GM11168 (cell line): ENCODE measurements at regions not wholly inside any gene's neighbourhood (a gene's known extent, or its start where the extent isn't known, plus 50 kb on each side); places are given as distances from the start of the nearest gene placed in this dataset.

Experiments used
- in situ Hi-C: fragments of 300-500 bp; cut with MboI; formaldehyde crosslinking; loops from one replicate; pipeline ENCODE4 v1.12.0; 2022; ENCODE audit warnings: low sequenced_read_pairs; ENCODE audit not compliant: unreplicated experiment

DNA sequence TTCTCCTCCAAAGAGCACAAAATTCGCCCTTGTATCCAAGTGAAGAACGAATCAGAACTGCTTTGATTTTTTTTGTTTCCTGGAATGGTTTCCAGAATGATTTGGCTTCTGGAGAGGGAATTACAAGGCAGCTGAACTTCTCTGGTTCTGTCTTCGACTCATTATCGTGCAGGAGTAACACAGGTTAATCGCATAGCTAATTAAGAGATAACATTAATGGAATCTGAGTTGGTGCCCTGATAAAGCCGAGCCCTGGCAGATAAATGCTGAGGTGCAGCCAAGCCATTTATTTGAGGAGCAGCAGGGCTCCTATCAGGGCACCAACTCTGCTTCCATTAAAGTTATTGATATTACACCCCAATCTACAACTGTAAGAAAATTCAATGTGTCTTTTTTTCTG, 433.7 kb downstream of the ZNF521 start:
- in situ Hi-C loops, result no loop called here

DNA sequence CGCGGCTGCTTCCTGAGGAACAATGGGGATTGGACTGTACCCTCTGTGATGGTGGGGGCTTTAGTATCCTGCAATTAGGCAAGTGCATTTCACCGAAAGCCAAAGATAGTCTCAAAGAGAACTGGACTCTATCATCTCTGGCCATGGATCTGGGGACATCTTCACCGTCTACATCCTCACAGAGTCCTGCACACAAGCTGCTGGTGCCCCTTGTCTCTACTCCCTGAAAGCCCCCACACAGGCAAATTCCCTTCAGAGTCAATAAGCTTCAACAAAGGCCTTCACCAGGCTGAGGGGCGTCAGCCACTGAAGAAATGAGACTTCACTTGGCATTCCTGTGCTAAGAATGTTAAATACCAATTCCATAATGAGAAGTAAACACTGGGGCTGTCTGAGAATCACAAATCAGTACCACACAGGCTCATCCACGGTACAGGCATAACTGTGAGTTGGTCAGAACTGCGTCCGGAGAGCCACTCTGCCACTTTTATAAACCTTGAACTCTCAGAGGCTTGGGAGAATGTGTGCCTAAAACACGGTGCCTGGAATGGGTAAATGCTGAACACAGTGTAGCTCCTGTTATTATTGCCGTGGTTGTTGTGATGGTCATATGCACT, 432.7 kb downstream of the ZNF521 start:
- in situ Hi-C loops, result no loop called here

DNA sequence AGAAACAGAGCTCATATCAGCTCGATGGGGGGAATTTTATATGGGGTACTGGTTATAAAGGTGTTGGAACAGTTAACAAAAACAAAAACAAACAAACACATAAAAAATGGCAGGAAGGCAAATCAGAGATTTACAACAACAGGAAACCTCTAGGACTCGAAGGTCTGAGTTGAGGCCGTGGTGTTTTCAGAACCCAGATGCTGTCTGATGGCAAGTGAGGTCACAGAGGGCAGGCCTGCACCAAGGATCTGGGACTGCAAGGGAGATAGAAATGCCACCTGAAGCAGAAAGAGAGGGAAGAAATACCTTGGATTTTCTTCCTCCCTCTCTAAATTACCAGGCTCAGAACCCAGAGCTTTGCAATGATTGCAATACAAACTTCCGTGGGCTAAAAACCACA, 429.5 kb downstream of the ZNF521 start:
- in situ Hi-C loops, result no loop called here

DNA sequence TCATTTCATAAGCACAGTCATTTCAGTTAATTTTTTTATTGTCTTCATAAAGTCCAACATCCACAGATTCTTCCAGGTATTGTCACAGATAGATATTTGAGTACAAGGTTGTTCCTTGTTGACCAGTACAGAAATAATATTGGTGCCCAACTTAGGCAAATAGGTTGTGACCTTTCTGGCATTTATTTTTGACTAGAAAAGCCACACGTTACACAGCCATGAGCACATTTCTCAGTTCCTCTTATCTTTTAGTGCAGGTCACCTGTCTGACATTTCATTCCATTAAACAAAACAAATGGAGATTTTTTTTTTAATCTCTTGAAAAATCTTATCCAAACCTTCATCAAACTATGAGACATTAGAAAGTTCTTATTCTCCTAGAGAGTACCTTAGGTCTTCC, 428.8 kb downstream of the ZNF521 start:
- in situ Hi-C loops, result no loop called here

DNA sequence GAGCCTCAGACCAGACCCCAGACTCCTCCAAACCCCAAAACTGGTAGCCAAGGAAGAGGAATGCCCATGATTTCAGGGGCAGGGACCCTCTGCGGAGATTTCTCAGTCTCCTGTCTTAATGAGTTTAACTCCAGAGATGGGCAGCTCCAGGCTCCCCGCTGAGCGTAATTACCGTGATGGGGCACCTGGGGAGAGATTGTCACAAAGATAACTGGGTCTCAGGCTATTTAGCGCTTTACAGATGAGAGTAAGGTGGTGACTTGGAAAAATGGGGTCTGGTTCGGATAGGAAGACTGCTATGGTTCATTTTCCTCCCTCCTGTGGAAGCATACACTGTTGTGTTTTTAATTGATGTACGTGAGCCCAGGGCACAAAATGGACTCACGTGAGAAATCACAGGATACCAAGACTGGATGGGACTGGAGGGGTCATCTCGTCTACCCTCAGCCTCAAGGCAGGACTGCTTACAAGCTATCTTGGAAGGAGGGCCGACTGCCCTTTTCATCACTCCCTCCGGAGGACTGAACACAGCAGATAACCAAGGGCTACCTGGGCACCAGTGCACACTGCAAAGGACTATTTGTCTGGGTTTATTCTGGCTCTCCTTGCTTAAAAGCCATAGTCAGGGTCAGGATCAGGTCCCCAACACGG, 427.8 kb downstream of the ZNF521 start:
- in situ Hi-C loops, result no loop called here

DNA sequence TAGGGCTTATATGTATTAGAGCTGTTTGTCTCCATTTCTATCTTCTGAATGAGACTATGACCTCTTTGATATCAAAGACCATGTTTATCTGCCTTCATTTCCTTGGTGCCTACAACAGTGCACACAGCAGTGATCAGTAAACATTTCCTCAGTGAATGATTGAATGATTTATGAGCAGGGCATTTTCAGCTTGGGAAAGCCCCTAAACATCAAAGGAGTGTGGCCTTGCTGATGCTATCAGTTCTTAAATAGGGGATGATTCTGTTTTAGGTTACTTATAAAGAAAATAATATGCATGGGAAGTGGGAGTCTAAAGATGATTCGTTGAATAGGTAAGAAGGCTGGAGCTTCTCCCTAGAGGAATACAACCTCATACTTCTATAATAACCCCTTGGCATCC, 425.3 kb downstream of the ZNF521 start:
- in situ Hi-C loops, result no loop called here

DNA sequence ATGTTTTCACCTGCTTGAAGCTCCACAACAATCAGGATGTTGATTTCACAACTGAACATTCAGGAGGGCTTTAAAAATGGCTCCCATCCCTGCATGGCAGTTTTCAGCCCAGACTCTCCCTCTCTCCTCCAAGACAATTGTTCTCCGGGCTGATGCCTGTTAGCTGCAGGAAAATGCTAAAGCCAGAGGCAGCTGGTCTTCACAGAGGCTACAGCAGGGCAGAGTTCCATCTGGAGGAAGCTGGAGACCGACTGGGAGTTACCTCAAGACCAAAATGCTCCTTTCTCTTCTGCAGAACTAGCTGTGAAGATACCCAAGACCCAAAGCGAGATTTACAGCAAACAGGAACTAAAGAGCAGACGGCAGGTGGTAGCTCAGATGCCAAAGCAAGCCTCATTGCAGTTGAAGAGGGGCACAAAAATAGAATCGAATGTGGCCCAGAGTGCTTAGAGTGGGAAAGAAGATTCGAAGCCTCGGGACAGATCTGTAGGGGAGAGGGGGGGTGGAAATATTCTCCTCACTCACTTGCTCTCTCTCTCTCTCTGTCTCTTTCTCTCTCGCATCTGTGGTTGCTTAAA, 423.6 kb downstream of the ZNF521 start:
- in situ Hi-C loops, result no loop called here

DNA sequence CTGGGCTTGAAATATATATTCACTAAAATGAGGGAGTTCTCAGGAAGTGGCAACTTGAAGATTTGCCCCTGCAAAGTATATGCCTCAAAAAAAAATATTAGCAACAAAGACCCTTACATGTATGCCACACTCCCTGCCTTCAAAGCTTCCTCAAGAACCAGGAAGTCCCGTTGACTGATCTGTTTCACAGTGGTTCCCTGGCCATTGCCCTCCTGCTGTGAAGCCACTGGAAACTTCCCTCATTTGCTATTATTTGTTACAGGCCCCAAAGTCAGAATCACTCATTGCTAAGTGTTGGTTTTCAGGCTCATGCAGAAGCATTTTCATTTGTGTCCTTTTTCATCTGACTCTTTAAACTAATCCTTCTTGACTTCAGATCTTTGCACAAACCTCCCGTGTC, 421.5 kb downstream of the ZNF521 start:
- in situ Hi-C loops, result no loop called here

DNA sequence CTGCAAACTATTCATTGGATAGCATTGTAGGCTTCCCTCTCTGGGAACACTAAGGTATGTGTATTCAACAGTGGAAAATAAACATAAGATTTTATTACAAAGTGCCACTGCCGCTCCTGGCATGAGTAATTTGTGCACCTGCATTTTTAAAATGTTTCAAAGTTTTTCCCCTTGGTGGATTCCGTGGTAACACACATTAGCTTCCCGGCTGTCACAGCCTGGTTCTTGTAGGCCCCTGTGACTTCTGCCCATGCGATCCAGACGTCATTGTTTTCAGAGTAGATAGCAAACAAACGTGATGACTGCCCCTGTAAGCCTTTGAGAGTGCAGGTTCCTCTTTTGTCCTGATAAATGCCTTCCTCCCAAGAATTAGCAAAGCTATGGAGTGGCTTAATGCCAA, 421.0 kb downstream of the ZNF521 start:
- in situ Hi-C loops, result no loop called here

DNA sequence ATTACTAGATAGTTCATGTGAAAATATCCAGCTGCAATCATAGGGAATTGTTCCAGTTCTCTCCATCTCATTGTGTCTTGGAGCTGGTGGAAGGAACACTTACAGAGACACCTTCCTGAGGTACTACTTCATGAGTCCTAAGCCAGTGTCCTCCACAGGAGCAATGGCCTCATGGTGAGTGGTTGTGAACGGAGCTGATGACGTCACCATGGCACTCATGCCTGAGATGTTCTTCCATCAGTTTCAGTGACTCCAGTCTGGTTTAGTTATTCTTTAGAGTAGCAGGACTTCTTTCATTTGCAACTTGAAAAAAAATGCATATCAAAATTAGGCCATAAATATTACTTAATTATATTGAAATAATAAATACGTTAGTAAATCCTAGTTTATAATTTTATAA, 418.6 kb downstream of the ZNF521 start:
- in situ Hi-C loops, result no loop called here

DNA sequence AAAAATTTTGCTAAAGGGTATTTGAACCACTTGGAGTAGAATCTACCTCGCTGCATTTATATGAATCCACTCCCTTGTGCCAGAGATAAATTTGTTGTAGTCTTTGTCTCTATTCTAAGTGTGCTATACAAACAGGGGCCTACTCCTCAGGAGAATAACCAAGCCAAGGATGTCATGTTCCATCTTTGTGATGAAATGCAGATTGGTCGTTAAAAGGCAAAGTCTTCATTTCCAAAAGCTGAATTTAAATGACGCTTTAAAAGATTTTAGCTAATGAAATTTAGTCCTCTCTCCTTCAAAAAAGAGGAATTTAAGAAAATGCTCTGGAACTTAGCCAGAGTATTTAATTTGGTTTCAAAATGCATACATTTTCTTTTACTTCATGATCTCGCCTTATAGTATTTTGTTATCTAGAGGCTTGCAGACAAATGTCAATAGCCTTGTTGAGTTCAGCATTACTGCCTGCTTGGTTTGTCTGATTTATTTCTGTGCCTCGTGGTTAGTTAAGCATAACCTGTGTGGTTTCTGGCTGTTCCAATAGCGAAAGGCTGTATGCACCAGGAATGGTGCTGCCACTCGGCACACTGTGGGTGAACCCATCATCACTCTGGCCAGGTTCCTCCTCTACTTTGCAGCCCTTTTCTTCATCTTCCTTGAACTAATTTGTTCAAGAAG, 417.6 kb downstream of the ZNF521 start:
- in situ Hi-C loops, result no loop called here

DNA sequence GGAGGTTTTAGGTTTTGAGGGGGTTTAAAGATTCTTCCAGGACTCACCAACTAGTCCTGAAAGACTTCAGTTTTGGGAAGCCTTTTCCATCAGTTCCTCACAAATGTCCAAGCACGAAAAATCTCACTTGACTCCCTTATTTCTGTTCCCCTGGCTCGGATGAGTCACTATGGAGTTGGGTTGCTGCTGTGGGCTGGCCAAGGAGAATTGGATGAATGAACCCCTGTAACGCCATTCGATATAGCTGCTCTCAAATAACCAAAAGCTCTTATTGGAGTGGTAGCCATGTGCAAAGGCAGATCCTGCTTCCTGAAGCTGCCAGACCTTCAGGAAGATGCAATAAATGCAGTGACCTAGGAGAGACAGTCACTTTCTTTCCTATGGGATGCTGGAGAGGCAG, 417.0 kb downstream of the ZNF521 start:
- in situ Hi-C loops, result no loop called here

DNA sequence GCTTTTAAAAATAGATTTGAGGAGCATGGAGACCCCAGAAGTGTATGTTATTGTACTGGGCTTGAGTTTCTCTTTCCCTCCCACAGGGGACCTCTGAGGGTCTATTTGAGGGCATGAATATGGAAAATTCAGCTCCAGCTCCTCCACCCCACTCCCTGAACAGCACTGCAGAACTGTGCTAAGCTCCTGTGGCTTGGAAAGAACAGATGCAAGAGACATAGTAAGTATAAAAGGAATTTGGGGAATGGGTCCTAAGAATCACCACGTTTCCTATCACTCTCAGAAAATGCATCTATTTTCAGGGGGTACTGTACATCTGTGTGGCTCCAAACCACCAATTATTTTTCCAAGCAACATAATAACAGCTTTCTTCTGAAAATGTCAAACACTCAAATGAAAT, 416.1 kb downstream of the ZNF521 start:
- in situ Hi-C loops, result no loop called here

DNA sequence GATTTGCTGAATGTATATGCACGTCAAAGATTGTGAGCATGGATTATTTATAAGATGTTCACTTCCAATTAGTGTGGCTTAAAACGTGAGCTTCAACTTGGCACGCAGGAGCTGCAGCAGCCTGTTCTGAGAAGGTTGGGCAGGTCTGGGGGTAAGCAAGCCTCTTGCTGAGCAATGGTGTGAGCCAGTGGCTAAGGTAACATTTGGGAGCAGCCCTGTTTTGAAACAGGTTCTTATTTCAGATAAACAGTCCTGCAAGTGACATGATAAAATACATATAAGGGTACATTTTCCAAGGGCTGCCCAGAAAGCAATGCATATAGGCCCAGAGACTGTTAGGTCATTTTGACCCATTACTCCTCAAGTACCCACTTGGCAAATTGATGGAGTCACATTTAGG, 415.3 kb downstream of the ZNF521 start:
- in situ Hi-C loops, result no loop called here

DNA sequence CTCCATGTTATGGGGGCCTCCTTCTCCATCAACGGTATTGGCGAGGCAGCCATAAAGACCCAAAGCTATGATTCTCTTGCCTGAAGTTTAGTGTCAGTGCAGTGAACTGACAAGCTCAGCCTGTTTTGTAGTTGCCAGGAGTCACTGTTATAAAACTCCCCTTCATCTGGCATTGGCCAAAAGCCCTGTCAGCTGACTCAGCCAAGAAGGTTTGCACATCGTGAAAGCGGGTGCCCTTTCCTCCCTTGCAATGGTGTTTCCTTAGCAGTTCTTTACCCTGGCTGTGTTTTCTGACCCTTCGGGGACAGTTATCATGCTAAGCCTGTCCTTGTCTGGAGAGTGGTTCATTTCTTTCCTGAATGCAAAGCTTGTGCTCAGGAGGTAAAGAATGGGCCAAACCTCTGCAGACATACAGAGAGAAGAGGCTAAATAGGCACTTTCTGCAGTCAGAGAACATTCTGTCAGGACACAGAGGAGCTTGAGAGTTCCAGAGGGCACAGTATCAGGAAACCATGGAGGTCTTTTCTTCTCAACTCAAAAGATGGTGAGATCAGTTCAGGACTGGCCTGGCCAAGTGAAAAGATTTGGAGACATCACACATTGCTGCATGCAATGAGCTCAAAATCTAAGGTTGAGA, 414.2 kb downstream of the ZNF521 start:
- in situ Hi-C loops, result no loop called here

DNA sequence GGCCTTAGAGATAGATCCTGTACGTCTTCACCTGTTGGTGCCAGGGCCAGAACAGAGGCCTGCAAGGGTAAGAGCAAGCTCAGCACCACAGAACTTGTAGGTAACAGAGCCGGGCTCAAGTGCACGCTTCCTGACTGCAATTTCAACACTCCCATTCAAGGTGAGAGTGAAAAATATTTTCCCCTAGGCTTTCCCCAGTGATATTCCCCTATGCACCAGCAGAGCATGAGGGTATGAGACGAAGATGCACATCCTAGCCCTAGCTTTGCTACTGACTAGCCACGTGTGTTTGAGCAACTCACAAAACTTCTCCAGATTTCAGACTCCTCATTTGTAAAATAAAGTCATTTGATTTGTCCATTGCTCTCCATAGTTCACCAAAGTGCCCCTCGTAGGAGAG, 411.6 kb downstream of the ZNF521 start:
- in situ Hi-C loops, result no loop called here

DNA sequence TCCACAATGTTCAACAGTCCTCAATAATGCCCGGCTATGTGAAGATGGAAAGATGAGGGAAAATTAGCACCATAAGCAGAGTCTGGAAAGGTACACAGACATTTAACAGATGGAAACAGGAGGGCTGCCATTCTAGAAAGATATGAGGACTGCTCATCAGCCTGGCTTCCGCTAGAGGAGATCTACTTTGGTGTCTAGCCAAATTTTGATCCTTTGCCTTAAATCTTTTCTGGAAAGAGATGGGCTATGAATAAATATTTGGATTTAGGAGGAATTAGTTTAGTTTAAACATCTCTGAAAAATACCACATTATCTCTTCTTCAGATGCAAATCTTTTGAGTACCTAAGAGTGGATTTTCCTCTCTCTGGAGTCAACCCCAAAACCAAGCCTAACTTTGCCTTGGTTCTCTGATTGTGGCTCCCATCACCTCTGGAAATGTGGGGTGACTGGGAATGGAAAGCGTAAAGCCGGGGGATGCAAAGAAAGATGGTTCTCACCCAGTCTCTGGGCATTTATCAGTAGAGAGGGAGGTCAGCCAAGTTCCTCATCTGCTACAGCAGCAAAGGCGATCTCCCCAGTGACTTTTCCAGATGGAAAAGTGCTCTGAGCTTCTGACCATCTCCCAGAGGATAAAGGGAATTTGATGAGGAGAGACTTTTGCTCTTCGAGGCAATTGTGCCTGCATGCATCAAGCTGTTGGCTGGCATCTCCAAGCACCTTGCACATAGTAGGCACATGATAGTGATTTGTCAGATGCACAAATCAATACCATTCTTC, 410.6 kb downstream of the ZNF521 start:
- in situ Hi-C loops, result no loop called here

DNA sequence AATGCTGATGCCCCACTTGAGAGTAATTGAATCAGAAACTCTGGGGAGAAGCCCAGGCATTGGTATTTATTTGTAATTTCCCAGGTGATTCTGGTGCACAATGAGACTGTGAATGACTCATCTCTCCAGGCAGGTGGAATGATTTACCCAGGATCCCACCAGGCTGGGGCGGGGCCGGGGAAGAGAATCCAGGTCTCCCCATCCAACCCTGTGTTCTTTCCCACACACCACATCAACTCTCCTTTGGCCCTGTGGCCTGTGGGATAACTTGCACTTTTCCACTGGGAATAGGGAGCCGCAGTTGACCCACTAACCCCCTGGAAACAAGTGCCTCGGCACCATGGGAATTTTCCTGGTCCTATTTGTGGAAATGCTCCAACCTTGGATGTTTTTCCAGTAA, 409.8 kb downstream of the ZNF521 start:
- in situ Hi-C loops, result no loop called here

DNA sequence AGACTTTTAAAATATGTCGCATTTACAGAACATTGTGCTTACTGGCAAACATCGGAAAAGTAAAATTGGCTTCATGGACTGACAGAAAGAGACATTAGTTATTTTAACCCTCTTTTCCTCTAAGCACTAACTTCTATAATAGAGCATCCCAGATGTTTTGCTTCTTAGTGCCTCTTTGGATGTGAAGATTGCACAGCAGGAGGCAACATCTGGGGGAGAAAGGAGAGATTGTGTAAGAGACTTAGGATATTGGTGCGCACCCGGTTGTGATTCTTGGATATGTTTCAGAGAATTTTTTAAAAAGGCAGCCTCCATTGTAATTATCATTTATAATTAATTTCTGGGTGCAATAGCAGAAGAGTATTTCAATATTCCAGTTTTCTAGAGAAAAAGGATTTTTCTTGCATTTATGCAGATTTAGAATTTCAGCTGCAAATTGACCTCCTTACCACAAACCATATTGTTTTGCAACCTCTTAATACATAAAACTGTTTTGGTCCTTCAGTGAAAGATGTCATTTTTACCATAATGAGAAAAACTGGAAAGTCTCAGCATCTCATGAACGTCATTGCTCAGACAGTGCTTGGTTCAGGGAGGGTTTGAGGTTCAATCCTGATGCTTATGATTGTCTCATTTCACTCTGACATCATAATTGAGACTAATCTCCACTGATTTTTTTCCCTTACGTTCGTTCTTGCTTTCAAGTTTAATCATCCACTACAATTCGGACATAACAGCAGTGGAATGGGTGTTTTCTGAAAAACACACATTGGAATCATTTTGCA, 404.3 kb downstream of the ZNF521 start:
- in situ Hi-C loops, result no loop called here

DNA sequence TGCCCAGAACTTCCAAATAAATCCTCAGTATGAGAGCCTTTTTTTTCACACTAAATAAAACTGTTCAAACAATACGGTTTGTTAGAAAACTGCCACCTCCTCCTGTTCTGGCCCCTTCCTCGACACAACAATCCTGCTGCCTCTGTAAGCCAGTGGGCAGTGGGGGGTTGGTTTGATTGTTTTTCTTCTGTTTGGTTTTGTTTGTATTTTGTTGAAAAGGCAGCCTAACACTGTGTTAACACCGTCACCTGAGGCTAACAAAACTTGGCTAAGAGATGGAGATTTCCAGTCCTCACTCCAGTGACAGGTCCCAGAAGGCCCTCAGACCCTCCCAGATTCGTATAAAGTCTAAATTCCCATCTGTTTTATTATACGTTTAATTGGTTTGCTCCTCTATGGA, 402.1 kb downstream of the ZNF521 start:
- in situ Hi-C loops, result no loop called here
